MM.1S (cell line): ENCODE measurements at regions not wholly inside any gene's neighbourhood (a gene's known extent, or its start where the extent isn't known, plus 50 kb on each side); places are given as distances from the start of the nearest gene placed in this dataset.
"Not testable (repeated sequence)": the region's sequence is repeated elsewhere in the genome, so short reads cannot be mapped to it uniquely, and the experiment has no call there.

ENCODE experiments used
- CTCF ChIP-seq: fragments of 300-600 bp; sonication (generic); IDR thresholded peaks from 2 replicates; pipeline ENCODE4 v1.5.1; 2016; ENCODE audit warnings: antibody characterized with exemption, low read length, mixed read lengths
- EZH2 ChIP-seq: fragments of 300-600 bp; sonication (generic); optimal IDR thresholded peaks from 2 replicates; pipeline ENCODE3; 2017; ENCODE audit warnings: low read depth, mild to moderate bottlenecking, antibody characterized with exemption, low read length, mixed read lengths
- EZH2phosphoT487 ChIP-seq: fragments of 300-600 bp; sonication (generic); IDR thresholded peaks from 2 replicates; pipeline ENCODE4 v1.6.1; 2018; ENCODE audit warnings: antibody characterized with exemption, low read length

GRCh38 chr2:95666636-95667035 lies 74.8 kb downstream of the TRIM43 start:
- TF ChIP-seq EZH2, CTCF, EZH2phosphoT487: not testable (repeated sequence)
